8988T (cell line): ENCODE measurements at regions not wholly inside any gene's neighbourhood (a gene's known extent, or its start where the extent isn't known, plus 50 kb on each side); places are given as distances from the start of the nearest gene placed in this dataset.

Experiments used
- DNase-seq: peaks from one replicate; pipeline ENCODE4 v3.0.0; 2011

GRCh38 chr2:125070726-125071505, 1045.8 kb downstream of the CNTNAP5 start:
- DNase-seq, result no peak

GRCh38 chr2:125073440-125073839, 1048.4 kb downstream of the CNTNAP5 start:
- DNase-seq, result no peak

- no peak for DNase-seq
Observed at GRCh38 chr2:125085904-125086303, 1060.8 kb downstream of the CNTNAP5 start.

- DNase-seq, result no peak
Observed at GRCh38 chr2:125086313-125087184, 1061.5 kb downstream of the CNTNAP5 start.

GRCh38 chr2:125092276-125093009, 1067.4 kb downstream of the CNTNAP5 start:
- DNase-seq, result no peak

GRCh38 chr2:125095826-125096225, 1070.7 kb downstream of the CNTNAP5 start:
- DNase-seq, result no peak

- no peak for DNase-seq
Observed at GRCh38 chr2:125106710-125107109, 1081.6 kb downstream of the CNTNAP5 start.

GRCh38 chr2:125107446-125107845, 1082.4 kb downstream of the CNTNAP5 start:
- DNase-seq, result no peak

GRCh38 chr2:125108251-125108650, 1083.2 kb downstream of the CNTNAP5 start:
- no peak for DNase-seq

GRCh38 chr2:125125902-125126301, 1100.8 kb downstream of the CNTNAP5 start:
- DNase-seq, result no peak

- DNase-seq, result no peak
Observed at GRCh38 chr2:125160947-125161346, 1135.9 kb downstream of the CNTNAP5 start.

- no peak for DNase-seq
Observed at GRCh38 chr2:125167152-125167551, 1142.1 kb downstream of the CNTNAP5 start.

GRCh38 chr2:125167820-125168219, 1142.7 kb downstream of the CNTNAP5 start:
- no peak for DNase-seq

- DNase-seq, result no peak
Observed at GRCh38 chr2:125168442-125168841, 1143.4 kb downstream of the CNTNAP5 start.

GRCh38 chr2:125169022-125169763, 1144.1 kb downstream of the CNTNAP5 start:
- no peak for DNase-seq

GRCh38 chr2:125169764-125170146, 1144.7 kb downstream of the CNTNAP5 start:
- DNase-seq, result no peak

GRCh38 chr2:125172181-125172580, 1147.1 kb downstream of the CNTNAP5 start:
- DNase-seq, result no peak

- no peak for DNase-seq
Observed at GRCh38 chr2:125175415-125175814, 1150.3 kb downstream of the CNTNAP5 start.

GRCh38 chr2:125185691-125186270, 1160.7 kb downstream of the CNTNAP5 start:
- DNase-seq, result no peak

GRCh38 chr2:125207431-125207830, 1182.3 kb downstream of the CNTNAP5 start:
- no peak for DNase-seq

GRCh38 chr2:125216321-125216720, 1191.2 kb downstream of the CNTNAP5 start:
- DNase-seq, result no peak

- DNase-seq, result no peak
Observed at GRCh38 chr2:125224188-125224587, 1199.1 kb downstream of the CNTNAP5 start.
